ENCODE measurements at regions not wholly inside any gene's neighbourhood (a gene's known extent, or its start where the extent isn't known, plus 50 kb on each side); places are given as distances from the start of the nearest gene placed in this dataset.
"Not testable (repeated sequence)": the region's sequence is repeated elsewhere in the genome, so short reads cannot be mapped to it uniquely, and the experiment has no call there.

DNA sequence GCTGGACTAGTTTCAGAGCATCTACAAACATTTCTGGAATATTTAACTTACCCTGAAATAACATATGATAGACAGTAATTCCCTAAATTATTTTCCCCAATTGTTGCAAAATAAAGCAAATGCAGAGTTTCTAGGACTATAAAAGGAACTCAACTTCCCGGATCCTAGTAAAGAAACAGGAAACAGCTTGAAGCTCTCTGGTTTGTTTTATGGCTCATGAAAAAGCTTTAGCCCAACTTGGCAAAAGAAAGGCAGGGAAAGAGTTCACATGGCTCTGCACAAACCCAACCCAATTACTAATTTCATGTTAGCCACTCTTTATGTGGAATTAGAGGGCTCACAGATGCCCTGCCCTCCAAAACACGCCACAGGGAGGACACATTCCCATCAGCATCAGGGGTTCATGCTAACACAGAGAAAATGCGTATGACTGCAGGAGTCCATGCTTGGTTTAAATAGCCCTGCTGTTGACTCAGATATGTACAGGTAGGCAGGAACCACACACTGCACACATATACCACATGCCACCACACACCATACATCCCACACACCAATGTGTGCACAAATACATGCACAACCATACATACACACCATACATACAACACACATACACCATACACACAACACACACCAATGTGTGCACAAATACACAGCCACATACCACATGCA, 81.2 kb upstream of the FBXO28 start:
- TF ChIP-seq, protein P1, sequence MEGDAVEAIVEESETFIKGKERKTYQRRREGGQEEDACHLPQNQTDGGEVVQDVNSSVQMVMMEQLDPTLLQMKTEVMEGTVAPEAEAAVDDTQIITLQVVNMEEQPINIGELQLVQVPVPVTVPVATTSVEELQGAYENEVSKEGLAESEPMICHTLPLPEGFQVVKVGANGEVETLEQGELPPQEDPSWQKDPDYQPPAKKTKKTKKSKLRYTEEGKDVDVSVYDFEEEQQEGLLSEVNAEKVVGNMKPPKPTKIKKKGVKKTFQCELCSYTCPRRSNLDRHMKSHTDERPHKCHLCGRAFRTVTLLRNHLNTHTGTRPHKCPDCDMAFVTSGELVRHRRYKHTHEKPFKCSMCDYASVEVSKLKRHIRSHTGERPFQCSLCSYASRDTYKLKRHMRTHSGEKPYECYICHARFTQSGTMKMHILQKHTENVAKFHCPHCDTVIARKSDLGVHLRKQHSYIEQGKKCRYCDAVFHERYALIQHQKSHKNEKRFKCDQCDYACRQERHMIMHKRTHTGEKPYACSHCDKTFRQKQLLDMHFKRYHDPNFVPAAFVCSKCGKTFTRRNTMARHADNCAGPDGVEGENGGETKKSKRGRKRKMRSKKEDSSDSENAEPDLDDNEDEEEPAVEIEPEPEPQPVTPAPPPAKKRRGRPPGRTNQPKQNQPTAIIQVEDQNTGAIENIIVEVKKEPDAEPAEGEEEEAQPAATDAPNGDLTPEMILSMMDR (IDR thresholded peaks at IDR 0.05; ENCODE audit: low read length) = not testable (repeated sequence)
- TF ChIP-seq EZH2phosphoT487 (IDR thresholded peaks at IDR 0.05; ENCODE audit: low read length); EZH2 (optimal IDR thresholded peaks at IDR 0.05; ENCODE audit: low read depth, low read length): not testable (repeated sequence)

Data from MM.1S (cell line).